ENCODE measurements at regions not wholly inside any gene's neighbourhood (a gene's known extent, or its start where the extent isn't known, plus 50 kb on each side); places are given as distances from the start of the nearest gene placed in this dataset.

- Histone ChIP-seq H3K9me3 (no peaks in the 10 kb centered on the region), H3K27ac (no peak overlapping the region), H3K27me3 (no peaks in the 10 kb centered on the region), H3K4me1 (no peaks in the 10 kb centered on the region), H3K36me3 (no peaks in the 10 kb centered on the region), H3K4me3 (no peak overlapping the region)
- TF ChIP-seq CTCF (IDR thresholded peaks at IDR 0.05): no peak
- DNase-seq (ENCODE audit: low spot score in 2 of 2): no peak
- intact Hi-C loops (cut with DNase I): no loop called here
Measured at GRCh38 chr5:120093178-120093577, 370.9 kb upstream of the PRR16 start.

GRCh38 chr5:120096413-120096812, 367.7 kb upstream of the PRR16 start:
- no peaks in the 10 kb centered on the region for H3K9me3 ChIP-seq
- no peaks in the 10 kb centered on the region for H3K27me3 ChIP-seq
- intact Hi-C loops (cut with DNase I): no loop called here
- no peaks in the 10 kb centered on the region for H3K36me3 ChIP-seq
- no peak for DNase-seq (ENCODE audit: low spot score in 2 of 2)
- no peak overlapping the region for H3K27ac ChIP-seq
- peak overlapping the region; percentile 18 to 21 for H3K4me3 ChIP-seq
- TF ChIP-seq CTCF (IDR thresholded peaks at IDR 0.05): no peak
- H3K4me1 ChIP-seq: no peaks in the 10 kb centered on the region

- H3K4me3 ChIP-seq: no peak overlapping the region
- H3K27ac ChIP-seq: no peak overlapping the region
- no peak for TF ChIP-seq CTCF (IDR thresholded peaks at IDR 0.05)
- no peaks in the 10 kb centered on the region for H3K9me3 ChIP-seq
- no peak for DNase-seq (ENCODE audit: low spot score in 2 of 2)
- intact Hi-C loops (cut with DNase I): no loop called here
- H3K27me3 ChIP-seq: no peaks in the 10 kb centered on the region
- H3K4me1 ChIP-seq: no peaks in the 10 kb centered on the region
- H3K36me3 ChIP-seq: no peaks in the 10 kb centered on the region
Measured at GRCh38 chr5:120098426-120098825, 365.7 kb upstream of the PRR16 start.

- Histone ChIP-seq H3K27me3 (no peaks in the 10 kb centered on the region), H3K4me1 (no peaks in the 10 kb centered on the region), H3K9me3 (no peaks in the 10 kb centered on the region), H3K27ac (no peak overlapping the region), H3K36me3 (no peaks in the 10 kb centered on the region), H3K4me3 (no peak overlapping the region)
- intact Hi-C loops (cut with DNase I): no loop called here
- no peak for DNase-seq (ENCODE audit: low spot score in 2 of 2)
- TF ChIP-seq CTCF (IDR thresholded peaks at IDR 0.05): no peak
Measured at GRCh38 chr5:120098902-120099535, 365.1 kb upstream of the PRR16 start.

GRCh38 chr5:120101771-120102170, 362.3 kb upstream of the PRR16 start:
- intact Hi-C loops (cut with DNase I): no loop called here
- no peak for DNase-seq (ENCODE audit: low spot score in 2 of 2)
- Histone ChIP-seq H3K27ac (no peak overlapping the region), H3K27me3 (no peaks in the 10 kb centered on the region), H3K4me1 (no peaks in the 10 kb centered on the region), H3K36me3 (no peaks in the 10 kb centered on the region), H3K9me3 (no peaks in the 10 kb centered on the region), H3K4me3 (no peak overlapping the region)
- no peak for TF ChIP-seq CTCF (IDR thresholded peaks at IDR 0.05)

- no peak overlapping the region for H3K27ac ChIP-seq
- H3K4me1 ChIP-seq: no peaks in the 10 kb centered on the region
- no peaks in the 10 kb centered on the region for H3K36me3 ChIP-seq
Measured at GRCh38 chr5:120103495-120103894, 360.6 kb upstream of the PRR16 start.

More at GRCh38 chr5:120103495-120103894, 360.6 kb upstream of the PRR16 start:
- DNase-seq (ENCODE audit: low spot score in 2 of 2): no peak
- intact Hi-C loops (cut with DNase I): no loop called here
- TF ChIP-seq CTCF (IDR thresholded peaks at IDR 0.05): no peak
- Histone ChIP-seq H3K4me3 (no peak overlapping the region), H3K9me3 (no peaks in the 10 kb centered on the region), H3K27me3 (no peaks in the 10 kb centered on the region)
